K562 (cell line): ENCODE measurements at regions not wholly inside any gene's neighbourhood (a gene's known extent, or its start where the extent isn't known, plus 50 kb on each side); places are given as distances from the start of the nearest gene placed in this dataset.
A peak's percentile ranks its signal among the peaks of the same experiment; 100 is the strongest.

Source experiments
- CXXC5 ChIP-seq: fragments of 250-450 bp; sonication (Bioruptor Pico); IDR thresholded peaks from 2 replicates; pipeline ENCODE4 v1.8.0; 2022; ENCODE audit warnings: inconsistent platforms, mild to moderate bottlenecking, moderate library complexity
- FIP1L1 ChIP-seq: fragments of 200-400 bp; formaldehyde crosslinking; IDR thresholded peaks from 2 replicates; pipeline ENCODE4 v1.6.1; 2018; ENCODE audit warnings: mild to moderate bottlenecking, low read depth, low read length; ENCODE audit not compliant: poor library complexity, severe bottlenecking
- HMG20A ChIP-seq: fragments of 450-650 bp; formaldehyde crosslinking; conservative IDR thresholded peaks from 2 replicates; pipeline ENCODE4 v1.4.0; 2020; ENCODE audit warnings: mild to moderate bottlenecking, mixed read lengths
- MAFG ChIP-seq: fragments of 450-650 bp; conservative IDR thresholded peaks from 2 replicates; pipeline ENCODE4 v1.6.1; 2016; ENCODE audit warnings: missing genetic modification characterization, missing compliant biosample characterization
- MED1 ChIP-seq: sonication (generic); formaldehyde crosslinking; IDR thresholded peaks from 2 replicates; pipeline ENCODE4 v1.8.1; 2023; ENCODE audit warnings: missing genetic modification reagents, borderline replicate concordance
- RBM22 ChIP-seq: fragments of 200-400 bp; formaldehyde crosslinking; IDR thresholded peaks from 2 replicates; pipeline ENCODE4 v1.6.1; 2018; ENCODE audit warnings: low read length, low read depth; ENCODE audit not compliant: poor library complexity, severe bottlenecking
- RBM25 ChIP-seq: fragments of 200-400 bp; formaldehyde crosslinking; IDR thresholded peaks from 2 replicates; pipeline ENCODE4 v1.6.1; 2018; ENCODE audit warnings: low read length, low read depth, moderate library complexity; ENCODE audit not compliant: severe bottlenecking
- YY1 ChIP-seq, 3 experiments: IDR thresholded peaks; 2 replicates each; pipeline ENCODE4 v1.6.1; 2011; ENCODE audit warnings: low read length in 2 of 3, mild to moderate bottlenecking in 2 of 3, moderate library complexity in 2 of 3, borderline replicate concordance in 1 of 3, control low read depth in 1 of 3, low read depth in 1 of 3; ENCODE audit not compliant: insufficient read depth in 3 of 3, insufficient replicate concordance in 2 of 3, control insufficient read depth in 1 of 3, insufficient read length in 1 of 3; ENCODE audit errors: extremely low read depth in 1 of 3
- ZFP36 ChIP-seq: fragments of 150-350 bp; IDR thresholded peaks from 2 replicates; pipeline ENCODE4 v1.6.1; 2018; ENCODE audit warnings: low read length, low read depth; ENCODE audit not compliant: partially characterized antibody
- ZNF589 ChIP-seq: fragments of 200-800 bp; sonication (Bioruptor generic); IDR thresholded peaks from 2 replicates; pipeline ENCODE4 v1.6.1; 2016; ENCODE audit warnings: low read depth, missing genetic modification characterization, missing compliant biosample characterization
- ZNF830 ChIP-seq: fragments of 250-450 bp; sonication (Bioruptor Pico); IDR thresholded peaks from 2 replicates; pipeline ENCODE4 v1.5.0; 2021; ENCODE audit warnings: mild to moderate bottlenecking
- TF ChIP-seq, protein P1 (sequence below): fragments of 450-650 bp; IDR thresholded peaks from 2 replicates; pipeline ENCODE4 v1.6.1; 2016; ENCODE audit warnings: mild to moderate bottlenecking
- TF ChIP-seq, protein P2 (sequence below), 2 experiments: fragments of 450-650 bp in 1 of 2; sonication (generic) in 1 of 2; formaldehyde crosslinking in 1 of 2; IDR thresholded peaks in 1 of 2; conservative IDR thresholded peaks in 1 of 2; 2 replicates each; pipeline versions ENCODE4 v1.6.1 to v1.8.1; 2016 to 2023; ENCODE audit warnings: mild to moderate bottlenecking in 2 of 2, moderate library complexity in 2 of 2, inconsistent platforms in 1 of 2, missing genetic modification reagents in 1 of 2
- TF ChIP-seq, protein P3 (sequence below), 2 experiments: fragments of 450-650 bp; formaldehyde crosslinking in 1 of 2; IDR thresholded peaks; 2 replicates each; pipeline versions ENCODE4 v1.4.0 to v1.6.1; 2014 to 2020; ENCODE audit warnings: mild to moderate bottlenecking in 2 of 2, borderline replicate concordance in 1 of 2, low read depth in 1 of 2

DNA sequence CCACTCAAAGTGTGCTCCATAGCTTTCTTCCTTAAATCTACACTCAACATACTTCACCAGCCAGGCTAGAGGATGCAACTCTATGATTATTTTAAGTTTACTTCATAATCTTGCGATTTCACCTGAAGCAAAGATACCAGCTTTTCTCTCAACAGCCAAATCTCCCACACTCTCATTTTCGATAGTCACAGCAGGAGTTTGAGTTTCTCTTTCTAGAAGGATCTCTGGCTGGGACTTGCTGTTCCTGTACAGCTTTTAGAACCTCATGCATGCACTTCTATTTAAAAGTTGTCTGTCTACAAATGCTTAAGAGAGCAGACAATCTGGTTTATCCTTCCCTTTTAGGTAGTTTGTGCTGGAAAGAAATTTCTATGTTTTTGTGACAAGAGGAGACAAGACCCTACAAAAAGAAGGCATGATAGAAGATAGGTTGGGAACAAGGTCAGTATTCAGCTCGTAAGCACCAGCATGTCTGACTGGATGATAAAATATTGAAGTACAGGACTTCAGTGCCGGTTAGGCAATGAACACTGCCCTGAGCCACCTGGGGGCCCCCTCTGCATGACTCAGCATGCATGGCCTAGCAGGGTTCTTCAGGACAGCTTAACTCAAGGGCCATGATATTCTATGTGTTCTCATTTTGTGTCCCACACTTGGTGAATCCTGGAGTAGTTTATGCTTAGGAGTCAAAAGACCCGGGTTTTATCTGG lies 65.6 kb downstream of the ATXN3L start (continued):
- TF ChIP-seq, protein P1, sequence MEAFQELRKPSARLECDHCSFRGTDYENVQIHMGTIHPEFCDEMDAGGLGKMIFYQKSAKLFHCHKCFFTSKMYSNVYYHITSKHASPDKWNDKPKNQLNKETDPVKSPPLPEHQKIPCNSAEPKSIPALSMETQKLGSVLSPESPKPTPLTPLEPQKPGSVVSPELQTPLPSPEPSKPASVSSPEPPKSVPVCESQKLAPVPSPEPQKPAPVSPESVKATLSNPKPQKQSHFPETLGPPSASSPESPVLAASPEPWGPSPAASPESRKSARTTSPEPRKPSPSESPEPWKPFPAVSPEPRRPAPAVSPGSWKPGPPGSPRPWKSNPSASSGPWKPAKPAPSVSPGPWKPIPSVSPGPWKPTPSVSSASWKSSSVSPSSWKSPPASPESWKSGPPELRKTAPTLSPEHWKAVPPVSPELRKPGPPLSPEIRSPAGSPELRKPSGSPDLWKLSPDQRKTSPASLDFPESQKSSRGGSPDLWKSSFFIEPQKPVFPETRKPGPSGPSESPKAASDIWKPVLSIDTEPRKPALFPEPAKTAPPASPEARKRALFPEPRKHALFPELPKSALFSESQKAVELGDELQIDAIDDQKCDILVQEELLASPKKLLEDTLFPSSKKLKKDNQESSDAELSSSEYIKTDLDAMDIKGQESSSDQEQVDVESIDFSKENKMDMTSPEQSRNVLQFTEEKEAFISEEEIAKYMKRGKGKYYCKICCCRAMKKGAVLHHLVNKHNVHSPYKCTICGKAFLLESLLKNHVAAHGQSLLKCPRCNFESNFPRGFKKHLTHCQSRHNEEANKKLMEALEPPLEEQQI: no peak
- TF ChIP-seq MAFG (peak; percentile 93), FIP1L1 (no peak), ZNF589 (CRISPR knock-in tag) (0 out of 2 replicates have a peak, but pooled peaks have one; percentile 40), RBM22 (no peak), CXXC5 (CRISPR knock-in tag) (peak; percentile 50), RBM25 (no peak), ZNF830 (CRISPR knock-in tag) (no peak), HMG20A (CRISPR knock-in tag) (no peak), MED1 (CRISPR knock-in tag) (no peak), ZFP36 (no peak), YY1 (IDR thresholded peaks at IDR 0.05; ENCODE audit: borderline replicate concordance in 1 of 3, control insufficient read depth in 1 of 3, extremely low read depth in 1 of 3, insufficient read depth in 3 of 3, insufficient read length in 1 of 3, insufficient replicate concordance in 2 of 3, low read depth in 1 of 3, low read length in 2 of 3) (peak in 1 of 3 experiments; percentile 22)
- TF ChIP-seq, protein P2, sequence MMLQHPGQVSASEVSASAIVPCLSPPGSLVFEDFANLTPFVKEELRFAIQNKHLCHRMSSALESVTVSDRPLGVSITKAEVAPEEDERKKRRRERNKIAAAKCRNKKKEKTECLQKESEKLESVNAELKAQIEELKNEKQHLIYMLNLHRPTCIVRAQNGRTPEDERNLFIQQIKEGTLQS (IDR thresholded peaks at IDR 0.05): peak; percentile 49; the same call in 1 of the 2 replicates
- TF ChIP-seq, protein P2 (CRISPR knock-in tag; conservative IDR thresholded peaks at IDR 0.05): no peak
- TF ChIP-seq, protein P3, sequence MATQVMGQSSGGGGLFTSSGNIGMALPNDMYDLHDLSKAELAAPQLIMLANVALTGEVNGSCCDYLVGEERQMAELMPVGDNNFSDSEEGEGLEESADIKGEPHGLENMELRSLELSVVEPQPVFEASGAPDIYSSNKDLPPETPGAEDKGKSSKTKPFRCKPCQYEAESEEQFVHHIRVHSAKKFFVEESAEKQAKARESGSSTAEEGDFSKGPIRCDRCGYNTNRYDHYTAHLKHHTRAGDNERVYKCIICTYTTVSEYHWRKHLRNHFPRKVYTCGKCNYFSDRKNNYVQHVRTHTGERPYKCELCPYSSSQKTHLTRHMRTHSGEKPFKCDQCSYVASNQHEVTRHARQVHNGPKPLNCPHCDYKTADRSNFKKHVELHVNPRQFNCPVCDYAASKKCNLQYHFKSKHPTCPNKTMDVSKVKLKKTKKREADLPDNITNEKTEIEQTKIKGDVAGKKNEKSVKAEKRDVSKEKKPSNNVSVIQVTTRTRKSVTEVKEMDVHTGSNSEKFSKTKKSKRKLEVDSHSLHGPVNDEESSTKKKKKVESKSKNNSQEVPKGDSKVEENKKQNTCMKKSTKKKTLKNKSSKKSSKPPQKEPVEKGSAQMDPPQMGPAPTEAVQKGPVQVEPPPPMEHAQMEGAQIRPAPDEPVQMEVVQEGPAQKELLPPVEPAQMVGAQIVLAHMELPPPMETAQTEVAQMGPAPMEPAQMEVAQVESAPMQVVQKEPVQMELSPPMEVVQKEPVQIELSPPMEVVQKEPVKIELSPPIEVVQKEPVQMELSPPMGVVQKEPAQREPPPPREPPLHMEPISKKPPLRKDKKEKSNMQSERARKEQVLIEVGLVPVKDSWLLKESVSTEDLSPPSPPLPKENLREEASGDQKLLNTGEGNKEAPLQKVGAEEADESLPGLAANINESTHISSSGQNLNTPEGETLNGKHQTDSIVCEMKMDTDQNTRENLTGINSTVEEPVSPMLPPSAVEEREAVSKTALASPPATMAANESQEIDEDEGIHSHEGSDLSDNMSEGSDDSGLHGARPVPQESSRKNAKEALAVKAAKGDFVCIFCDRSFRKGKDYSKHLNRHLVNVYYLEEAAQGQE (IDR thresholded peaks at IDR 0.05; ENCODE audit: borderline replicate concordance): peak; percentile 47; the same call in 1 of the 2 replicates
- TF ChIP-seq, protein P3 (CRISPR knock-in tag; IDR thresholded peaks at IDR 0.05; ENCODE audit: low read depth): no peak
